Cerebellar cortex (tissue), 1 donor: ENCODE measurements at regions not wholly inside any gene's neighbourhood (a gene's known extent, or its start where the extent isn't known, plus 50 kb on each side); places are given as distances from the start of the nearest gene placed in this dataset.
"Not testable (repeated sequence)": the region's sequence is repeated elsewhere in the genome, so short reads cannot be mapped to it uniquely, and the experiment has no call there.

ENCODE experiments used
- DNase-seq: peaks from one replicate; pipeline ENCODE4 v3.0.0-alpha.2; 2015; ENCODE audit warnings: low spot score

DNA sequence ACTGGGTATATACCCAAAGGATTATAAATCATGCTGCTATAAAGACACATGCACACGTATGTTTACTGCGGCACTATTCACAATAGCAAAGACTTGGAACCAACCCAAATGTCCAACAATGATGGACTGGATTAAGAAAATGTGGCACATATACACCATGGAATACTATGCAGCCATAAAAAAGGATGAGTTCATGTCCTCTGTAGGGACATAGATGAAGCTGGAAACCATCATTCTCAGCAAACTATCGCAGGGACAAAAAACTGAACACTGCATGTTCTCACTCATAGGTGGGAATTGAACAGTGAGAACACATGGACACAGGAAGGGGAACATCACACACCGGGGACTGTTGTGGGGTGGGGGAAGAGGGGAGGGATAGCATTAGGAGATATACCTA is 1211.0 kb downstream of the FSCB start:
- not testable (repeated sequence) for DNase-seq

DNA sequence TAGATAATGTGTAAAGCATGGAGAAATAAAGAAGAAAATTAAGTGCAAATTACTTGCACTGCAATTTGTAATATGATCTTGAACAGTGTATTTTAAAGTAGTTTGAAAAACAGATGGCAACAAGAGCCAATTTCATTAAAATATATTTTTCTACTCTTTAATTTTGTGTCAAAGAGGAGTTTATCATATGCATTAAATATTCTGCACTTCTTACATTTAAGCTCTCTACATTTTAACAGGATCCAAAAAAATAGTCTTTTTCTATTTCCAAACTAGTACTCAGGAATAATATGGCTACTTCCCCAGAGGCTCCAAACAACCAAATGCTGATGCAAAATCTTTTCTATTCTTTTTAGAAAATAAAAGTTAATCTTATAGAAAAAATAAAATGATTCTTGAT is 1221.5 kb downstream of the FSCB start:
- no peak for DNase-seq

DNA sequence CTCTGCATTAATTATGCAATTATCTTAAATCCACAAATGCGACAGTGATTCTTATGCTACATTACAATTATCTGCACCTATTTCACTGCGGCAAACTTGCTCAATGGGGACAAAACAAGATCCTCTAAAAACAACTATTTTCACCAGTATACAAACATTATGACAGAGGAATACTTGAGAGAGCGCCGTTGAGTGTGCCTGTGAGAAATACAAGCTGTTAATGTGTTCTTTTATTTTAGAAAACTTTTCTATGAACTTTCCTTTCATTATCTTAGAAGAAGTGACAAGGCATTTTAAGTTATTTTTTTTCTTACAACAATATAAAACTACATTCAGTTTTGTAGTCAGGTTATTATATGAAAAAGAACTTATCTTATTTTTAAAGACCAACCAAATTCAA is 1247.0 kb downstream of the FSCB start:
- DNase-seq: no peak

- DNase-seq: no peak
Measured at GRCh38 chr14:43258396-43258795, 1248.7 kb downstream of the FSCB start.

GRCh38 chr14:43256996-43257395 is 1250.1 kb downstream of the FSCB start:
- not testable (repeated sequence) for DNase-seq

DNA sequence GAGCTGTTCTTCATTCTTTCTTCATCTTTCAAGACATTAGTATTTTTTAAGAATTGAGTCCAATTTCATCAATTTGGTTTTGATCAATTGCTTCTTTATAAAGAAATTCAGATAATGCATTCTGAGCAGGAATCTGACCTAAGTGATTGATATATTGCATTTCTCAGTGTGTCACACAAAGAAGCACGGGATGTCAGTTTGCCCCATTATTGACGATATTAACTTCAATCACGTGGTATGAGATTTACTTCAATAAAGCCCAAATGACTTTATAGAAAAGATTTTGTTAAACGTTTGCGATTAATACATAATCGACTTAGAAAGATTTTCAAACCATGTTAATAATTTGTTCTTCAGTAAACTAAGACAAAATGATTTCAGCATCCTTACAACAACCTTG is 1254.2 kb downstream of the FSCB start:
- no peak for DNase-seq

GRCh38 chr14:43249591-43249990 is 1257.5 kb downstream of the FSCB start:
- DNase-seq: no peak

GRCh38 chr14:43249116-43249515 is 1258.0 kb downstream of the FSCB start:
- no peak for DNase-seq

- DNase-seq: no peak
Measured at GRCh38 chr14:43247877-43248276, 1259.2 kb downstream of the FSCB start.

GRCh38 chr14:43244142-43244625 is 1262.9 kb downstream of the FSCB start:
- DNase-seq: no peak

GRCh38 chr14:43243168-43243567 is 1263.9 kb downstream of the FSCB start:
- DNase-seq: no peak

DNA sequence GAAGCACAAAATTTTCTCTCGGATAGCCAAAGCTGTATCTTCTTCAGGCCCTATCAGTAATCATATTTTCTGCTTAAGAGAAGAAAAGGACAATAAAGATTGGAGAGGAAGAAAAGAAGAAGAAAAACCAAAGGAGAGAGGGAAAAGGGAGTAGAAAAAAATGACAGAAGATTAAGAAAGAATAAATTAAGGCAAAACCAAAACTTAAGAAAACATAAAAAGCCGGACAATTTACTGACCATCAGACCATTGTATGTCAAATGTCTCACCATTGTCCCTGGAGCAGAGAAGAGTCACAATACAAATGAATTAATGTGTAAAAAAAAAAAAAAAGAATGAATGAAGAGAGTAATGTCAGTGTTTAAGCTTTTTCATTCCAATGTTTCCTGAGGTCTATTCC is 1274.8 kb downstream of the FSCB start:
- no peak for DNase-seq

DNA sequence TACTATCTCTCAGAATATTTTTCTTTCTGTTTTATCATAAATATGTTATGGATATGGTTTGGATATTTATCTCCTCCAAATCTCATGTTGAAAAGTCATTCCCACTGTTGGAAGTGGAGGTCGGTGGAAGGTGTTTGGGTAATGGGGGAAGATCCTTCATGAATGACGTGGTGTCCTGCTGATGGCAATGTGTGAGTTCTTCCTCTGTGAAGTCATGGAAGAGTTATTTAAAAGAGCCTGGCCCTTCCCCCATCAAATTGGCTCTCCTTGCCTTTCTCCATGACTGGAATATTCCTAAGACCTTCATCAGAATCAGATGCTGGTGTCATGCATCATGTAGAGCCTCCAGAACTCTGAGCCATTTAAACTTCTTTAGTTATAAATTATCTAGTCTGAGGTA is 1291.6 kb downstream of the FSCB start:
- no peak for DNase-seq

GRCh38 chr14:43207189-43207588 is 1299.9 kb downstream of the FSCB start:
- DNase-seq: no peak

GRCh38 chr14:43204816-43205215 is 1302.3 kb downstream of the FSCB start:
- DNase-seq: no peak

DNA sequence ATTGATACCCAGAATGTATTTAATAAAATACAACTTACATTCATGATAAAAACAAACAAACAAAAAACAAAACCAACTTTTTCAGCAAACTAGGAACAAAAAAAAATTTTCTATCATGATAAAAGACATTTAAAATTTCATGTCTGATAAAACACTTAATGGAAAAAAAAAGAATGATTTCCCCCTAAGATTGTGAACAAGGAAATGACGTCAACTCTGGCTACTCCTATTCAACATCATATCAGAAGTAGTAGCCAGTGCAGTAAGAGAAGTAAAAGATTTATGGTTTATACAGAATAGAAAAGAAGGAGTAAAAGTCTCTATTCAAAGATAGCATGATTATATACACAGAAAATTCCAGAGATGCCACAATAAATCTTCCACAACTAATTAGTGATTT is 1306.6 kb downstream of the FSCB start:
- no peak for DNase-seq

GRCh38 chr14:43198465-43198864 is 1308.6 kb downstream of the FSCB start:
- no peak for DNase-seq

DNA sequence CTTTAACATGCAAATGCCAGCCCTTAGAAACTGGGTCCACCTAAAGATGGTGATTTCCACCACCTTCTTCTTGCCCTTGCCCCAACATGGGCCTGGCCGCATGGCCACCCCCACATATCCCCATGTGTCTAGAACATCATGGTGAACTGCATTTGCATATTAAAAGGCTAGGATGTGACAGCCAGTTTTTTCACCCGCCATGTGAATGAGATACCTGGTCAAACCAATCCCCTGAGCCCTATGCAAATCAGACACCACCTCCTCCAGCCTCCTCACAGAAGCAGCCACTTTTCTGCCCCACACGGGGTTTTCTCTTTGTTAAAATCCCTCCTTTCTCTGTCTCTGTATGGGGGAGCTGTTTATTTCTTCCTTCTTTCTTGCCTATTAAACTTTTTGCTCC is 1322.5 kb downstream of the FSCB start:
- no peak for DNase-seq

DNA sequence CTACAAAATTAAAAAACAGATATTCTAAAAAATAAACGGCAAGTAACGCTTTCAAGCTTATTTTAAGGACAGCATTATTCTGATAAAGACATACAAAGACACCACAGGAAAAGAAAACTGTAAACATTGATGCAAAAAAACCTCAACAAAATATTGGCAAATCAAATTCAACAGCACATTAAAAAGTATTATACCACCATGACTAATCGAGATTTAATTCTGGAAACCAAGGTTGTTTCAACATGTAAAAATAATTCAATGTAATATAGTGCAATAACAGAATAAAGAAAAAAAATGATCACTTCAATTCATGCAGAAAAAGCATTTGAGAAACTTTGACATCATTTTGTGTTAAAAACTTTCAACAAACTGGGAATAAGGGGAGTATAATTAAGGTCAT is 1323.2 kb downstream of the FSCB start:
- DNase-seq: no peak

GRCh38 chr14:43175896-43176295 is 1331.2 kb downstream of the FSCB start:
- no peak for DNase-seq

DNA sequence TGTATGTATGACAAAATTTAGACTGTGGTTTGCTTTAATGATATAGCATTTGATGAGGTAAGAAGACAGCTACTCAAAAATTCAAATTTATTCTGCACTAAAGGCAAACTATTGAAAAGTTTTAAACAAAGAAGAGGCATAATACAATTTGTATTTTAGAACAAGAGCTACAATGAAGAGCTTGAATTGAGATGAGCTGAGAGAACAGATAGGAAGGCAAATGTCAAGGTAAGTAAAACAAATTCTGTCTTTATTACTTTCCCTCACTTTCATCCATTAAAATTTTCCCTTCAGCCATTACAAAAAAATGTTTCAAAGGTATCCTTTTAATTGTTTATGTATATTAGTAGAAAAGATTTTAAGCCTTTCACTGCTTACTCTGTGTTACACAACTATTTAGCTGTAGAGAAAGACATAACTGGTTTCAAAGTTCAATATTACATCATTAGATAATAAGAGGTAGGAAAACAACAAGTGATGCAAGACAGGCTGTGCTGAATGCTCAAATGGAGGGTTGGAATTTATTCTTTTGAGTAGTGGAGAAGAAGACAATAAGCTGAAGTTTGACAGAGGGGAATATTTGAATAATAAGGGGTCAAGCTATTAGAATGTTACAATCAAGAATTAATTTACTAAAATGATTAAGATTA is 1334.1 kb downstream of the FSCB start:
- no peak for DNase-seq

DNA sequence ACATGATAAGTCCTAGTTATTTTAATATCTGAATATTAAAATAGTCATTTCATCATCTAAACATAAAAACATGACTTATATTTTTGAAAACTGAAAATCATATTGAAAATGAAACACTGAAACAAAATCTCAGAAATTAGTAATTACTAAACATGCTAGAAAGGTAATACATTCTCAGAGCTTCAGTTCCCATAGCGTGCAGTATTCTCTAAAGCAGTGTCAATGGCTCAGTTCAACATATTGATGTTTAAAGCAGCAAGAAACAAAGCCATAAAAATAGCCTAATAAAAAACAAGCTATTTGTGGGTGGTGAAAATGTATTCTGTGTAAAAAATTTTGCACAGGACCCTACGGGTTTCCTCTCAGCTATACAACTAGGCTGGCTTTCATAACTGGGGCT is 1337.4 kb downstream of the FSCB start:
- DNase-seq: no peak

GRCh38 chr14:43168371-43168925 is 1338.6 kb downstream of the FSCB start:
- DNase-seq: no peak

DNA sequence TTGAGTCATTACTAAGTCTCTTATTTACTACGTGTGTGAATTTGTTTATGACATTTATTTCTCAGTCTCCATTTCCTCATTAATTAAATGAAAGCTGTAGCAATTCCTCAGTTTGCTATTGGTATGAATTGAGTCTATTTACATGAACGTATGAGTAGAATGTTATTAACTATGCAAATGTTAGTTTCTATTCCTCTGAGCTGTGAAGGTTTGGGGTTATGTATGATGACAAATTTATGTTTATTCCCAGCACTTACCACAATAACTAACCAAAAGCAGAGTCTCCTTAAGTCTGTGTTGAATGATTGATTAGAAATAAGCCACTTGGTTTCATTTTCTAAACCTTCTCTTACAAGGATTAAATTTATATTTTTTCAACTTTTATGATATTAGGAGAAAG is 1340.9 kb downstream of the FSCB start:
- DNase-seq: no peak
